Hepatocyte (in vitro differentiated cells): ENCODE measurements at regions not wholly inside any gene's neighbourhood (a gene's known extent, or its start where the extent isn't known, plus 50 kb on each side); places are given as distances from the start of the nearest gene placed in this dataset.

Experiments
- DNase-seq: peaks from one replicate; pipeline ENCODE4 v3.0.0-alpha.2; 2016; ENCODE audit warnings: low spot score
- H2AFZ ChIP-seq: fragments of 200-600 bp; sonication (generic); 2 replicates; pipeline ENCODE4 v1.6.0; 2016; ENCODE audit warnings: antibody characterized with exemption, mild to moderate bottlenecking
- H3K27ac ChIP-seq: fragments of 200-600 bp; sonication (generic); 2 replicates; pipeline ENCODE4 v1.5.1; 2016; ENCODE audit warnings: mild to moderate bottlenecking
- H3K27me3 ChIP-seq: fragments of 200-600 bp; sonication (generic); 2 replicates; pipeline ENCODE4 v1.6.1; 2016
- H3K36me3 ChIP-seq: fragments of 200-600 bp; sonication (generic); replicated peaks from 2 replicates; pipeline ENCODE4 v1.5.1; 2016; ENCODE audit warnings: low read depth; ENCODE audit not compliant: insufficient read depth
- H3K4me1 ChIP-seq: fragments of 200-600 bp; sonication (generic); 2 replicates; pipeline ENCODE4 v1.5.1; 2016; ENCODE audit warnings: mild to moderate bottlenecking, moderate library complexity; ENCODE audit not compliant: insufficient read depth
- H3K4me2 ChIP-seq: fragments of 200-600 bp; sonication (generic); 2 replicates; pipeline ENCODE4 v1.6.0; 2016
- H3K4me3 ChIP-seq: fragments of 200-600 bp; sonication (generic); 2 replicates; pipeline ENCODE4 v1.5.1; 2016; ENCODE audit warnings: mild to moderate bottlenecking
- H3K79me2 ChIP-seq: fragments of 200-600 bp; sonication (generic); 2 replicates; pipeline ENCODE4 v1.6.0; 2017; ENCODE audit warnings: mild to moderate bottlenecking
- H3K9me2 ChIP-seq: fragments of 200-600 bp; sonication (generic); replicated peaks from 2 replicates; pipeline ENCODE4 v1.6.0; 2017; ENCODE audit warnings: mild to moderate bottlenecking; ENCODE audit not compliant: insufficient read depth
- H3K9me3 ChIP-seq: fragments of 200-600 bp; sonication (generic); 2 replicates; pipeline ENCODE4 v1.5.1; 2016; ENCODE audit warnings: low read depth, mild to moderate bottlenecking
- H4K20me1 ChIP-seq: fragments of 200-600 bp; sonication (generic); 2 replicates; pipeline ENCODE4 v1.6.0; 2016; ENCODE audit warnings: mild to moderate bottlenecking; ENCODE audit not compliant: insufficient read depth, poor library complexity, severe bottlenecking
- CTCF ChIP-seq: fragments of 200-600 bp; sonication (generic); IDR thresholded peaks from 2 replicates; pipeline ENCODE4 v1.5.1; 2016; ENCODE audit warnings: antibody characterized with exemption, mild to moderate bottlenecking; ENCODE audit not compliant: poor library complexity
- EZH2 ChIP-seq: fragments of 200-600 bp; sonication (generic); IDR thresholded peaks from 2 replicates; pipeline ENCODE4 v1.6.1; 2016; ENCODE audit warnings: antibody characterized with exemption, mild to moderate bottlenecking, borderline replicate concordance
- EZH2phosphoT487 ChIP-seq: fragments of 200-600 bp; sonication (generic); IDR thresholded peaks from one replicate; pipeline ENCODE4 v1.6.1; 2018; ENCODE audit warnings: antibody characterized with exemption, mild to moderate bottlenecking, low read depth, moderate library complexity; ENCODE audit not compliant: unreplicated experiment, severe bottlenecking
- WGBS: methylation state at CpG from one replicate; pipeline ENCODE4 v1.1.6; 2016; ENCODE audit warnings: low lambda C conversion rate; ENCODE audit errors: missing lambda C conversion rate; 5-methylcytosine and 5-hydroxymethylcytosine counted together

GRCh38 chr4:1562371-1562770 is 121.7 kb downstream of the FAM53A start:
- Histone ChIP-seq H3K79me2 (no peaks in the 10 kb centered on the region), H3K4me3 (no peak overlapping the region), H4K20me1 (no peaks in the 10 kb centered on the region), H3K27ac (no peak overlapping the region), H2AFZ (no peak overlapping the region), H3K27me3 (no peaks in the 10 kb centered on the region), H3K9me3 (no peaks in the 10 kb centered on the region), H3K36me3 (no peaks in the 10 kb centered on the region), H3K4me1 (no peaks in the 10 kb centered on the region), H3K9me2 (no peaks in the 10 kb centered on the region), H3K4me2 (no peak overlapping the region)
- TF ChIP-seq EZH2 (no peak), CTCF (no peak), EZH2phosphoT487 (no peak)
- WGBS, result 95% methylated on average over 19 of the region's 19 CpGs
- DNase-seq, result no peak

GRCh38 chr4:1561286-1561990 is 122.7 kb downstream of the FAM53A start:
- Histone ChIP-seq H3K27ac (no peak overlapping the region), H3K4me1 (no peaks in the 10 kb centered on the region), H3K36me3 (no peaks in the 10 kb centered on the region), H3K4me2 (no peak overlapping the region), H3K9me3 (no peaks in the 10 kb centered on the region), H3K79me2 (no peaks in the 10 kb centered on the region), H4K20me1 (no peaks in the 10 kb centered on the region), H3K27me3 (peaks cover 7% of the 10 kb centered on the region), H3K9me2 (no peaks in the 10 kb centered on the region), H3K4me3 (no peak overlapping the region), H2AFZ (no peak overlapping the region)
- WGBS, result 91% methylated on average over 25 of the region's 26 CpGs
- no peak for TF ChIP-seq CTCF
- TF ChIP-seq EZH2, result no peak
- TF ChIP-seq EZH2phosphoT487, result no peak
- no peak for DNase-seq

GRCh38 chr4:1559896-1560650 is 124.0 kb downstream of the FAM53A start:
- no peak for TF ChIP-seq CTCF
- TF ChIP-seq EZH2phosphoT487, result no peak
- TF ChIP-seq EZH2, result no peak
- 92% methylated on average over 40 of the region's 40 CpGs for WGBS
- Histone ChIP-seq H3K9me3 (no peaks in the 10 kb centered on the region), H3K4me2 (no peak overlapping the region), H2AFZ (no peak overlapping the region), H3K9me2 (no peaks in the 10 kb centered on the region), H3K27me3 (peaks cover 7% of the 10 kb centered on the region), H3K27ac (no peak overlapping the region), H3K79me2 (no peaks in the 10 kb centered on the region), H3K4me3 (no peak overlapping the region), H3K36me3 (no peaks in the 10 kb centered on the region), H4K20me1 (no peaks in the 10 kb centered on the region), H3K4me1 (no peaks in the 10 kb centered on the region)
- DNase-seq, result no peak
